GM20431 (cell line): ENCODE measurements at regions not wholly inside any gene's neighbourhood (a gene's known extent, or its start where the extent isn't known, plus 50 kb on each side); places are given as distances from the start of the nearest gene placed in this dataset.
"Not testable (repeated sequence)": the region's sequence is repeated elsewhere in the genome, so short reads cannot be mapped to it uniquely, and the experiment has no call there.

Source experiments
- in situ Hi-C: fragments of 300-500 bp; cut with MseI, MboI; formaldehyde crosslinking; loops from one replicate; pipeline ENCODE4 v1.15.0; 2020; ENCODE audit warnings: low sequenced_read_pairs; ENCODE audit not compliant: unreplicated experiment

DNA sequence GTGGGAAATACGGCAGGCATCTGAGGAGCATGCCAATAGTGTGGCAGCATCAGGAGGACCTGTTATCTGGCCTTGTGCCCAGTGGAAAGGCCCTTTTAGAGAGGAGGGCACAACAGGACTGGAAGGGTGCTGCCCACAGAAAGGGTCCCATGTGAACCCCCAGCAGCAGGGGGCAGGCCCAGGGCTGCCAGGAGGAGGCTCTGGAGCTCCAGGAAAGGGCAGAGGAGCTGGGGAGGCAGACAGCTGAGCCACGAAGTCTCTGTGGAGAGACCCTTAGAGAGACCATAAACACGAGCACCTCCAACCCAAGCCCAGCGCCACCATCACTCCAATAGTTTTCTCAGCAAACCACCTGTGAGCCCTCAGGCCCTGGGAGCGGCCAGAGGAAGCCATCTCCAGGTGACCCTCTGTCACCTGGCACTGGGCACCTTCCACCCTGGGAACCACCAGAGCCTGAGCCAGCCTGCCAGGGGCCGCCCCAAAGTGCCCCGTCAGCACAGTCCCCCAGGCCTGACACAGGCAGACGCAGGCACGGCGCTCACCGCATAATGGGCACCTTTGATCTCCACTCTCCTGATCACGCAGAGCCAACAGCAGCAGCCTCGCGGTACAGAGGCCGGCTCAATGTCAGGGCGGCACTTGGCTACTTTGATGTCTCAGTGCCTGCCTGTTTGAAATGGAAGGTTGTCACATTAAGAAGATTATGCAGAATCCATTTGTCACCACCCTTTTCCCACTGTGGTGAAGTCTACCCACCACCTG, 162.5 kb upstream of the RAB6C start:
- in situ Hi-C loops = no loop called here

GRCh38 chr2:129819855-129820254, 159.6 kb upstream of the RAB6C start:
- in situ Hi-C loops = no loop called here

DNA sequence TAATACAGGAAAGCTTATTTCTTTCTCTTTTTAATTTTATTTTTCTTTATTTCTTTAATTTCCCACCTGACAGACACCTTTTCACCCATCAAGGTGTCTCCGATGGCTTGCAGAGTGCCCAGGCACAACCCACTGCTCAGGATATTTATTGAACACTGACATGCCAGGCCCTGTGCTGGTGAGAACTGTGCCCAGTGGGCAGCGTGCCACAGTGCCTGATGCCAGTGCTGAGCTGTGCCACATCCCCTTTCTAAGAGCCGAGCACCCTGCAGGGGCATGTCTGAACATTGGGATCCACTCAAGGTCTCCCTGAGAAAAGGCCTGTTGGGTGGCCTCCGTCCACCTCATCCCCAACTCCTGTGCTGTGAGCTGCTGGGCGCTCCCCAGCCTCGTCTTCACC, 158.6 kb upstream of the RAB6C start:
- in situ Hi-C loops = no loop called here

DNA sequence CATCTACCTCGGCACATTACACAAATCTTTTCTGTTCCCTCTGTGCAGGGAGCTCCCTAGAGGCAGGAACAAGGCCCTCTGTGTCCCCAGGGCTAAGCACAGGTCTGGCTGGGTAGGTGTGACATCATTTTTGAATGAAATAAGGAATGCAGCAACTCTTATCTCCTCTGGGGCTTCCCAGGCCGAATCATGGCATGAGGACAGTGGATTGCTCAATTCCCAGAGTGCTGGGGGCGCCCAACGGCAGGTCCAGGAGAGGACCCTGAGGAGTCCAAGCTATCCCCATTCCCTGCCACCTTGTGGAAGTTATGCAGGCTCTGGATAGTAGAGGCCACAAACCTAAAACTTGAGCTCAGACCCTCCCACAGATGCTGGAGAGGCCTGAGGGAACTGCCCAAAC, 158.0 kb upstream of the RAB6C start:
- in situ Hi-C loops = no loop called here

- in situ Hi-C loops = no loop called here
Observed at GRCh38 chr2:129823044-129823443, 156.4 kb upstream of the RAB6C start.

- in situ Hi-C loops = no loop called here
Observed at GRCh38 chr2:129827311-129828090, 152.0 kb upstream of the RAB6C start.

DNA sequence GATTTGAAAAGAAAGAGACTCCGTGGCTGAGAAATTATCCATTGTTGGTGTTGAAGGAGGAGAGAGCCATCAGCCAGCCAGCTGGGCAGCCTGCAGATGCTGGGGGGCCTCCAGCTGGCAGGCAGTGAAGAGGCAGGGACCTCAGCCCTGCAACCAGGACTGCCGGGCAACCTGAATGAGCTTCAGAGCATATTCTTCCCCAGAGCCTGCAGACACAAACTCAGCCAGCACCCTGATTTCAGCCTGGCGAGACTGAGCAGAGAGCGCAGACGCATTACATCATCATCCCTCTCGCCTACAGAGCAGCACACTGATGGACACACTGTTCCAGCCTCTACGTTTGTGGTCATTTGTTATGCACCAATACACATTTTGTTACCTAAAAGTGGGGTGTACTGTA, 150.7 kb upstream of the RAB6C start:
- in situ Hi-C loops = no loop called here

DNA sequence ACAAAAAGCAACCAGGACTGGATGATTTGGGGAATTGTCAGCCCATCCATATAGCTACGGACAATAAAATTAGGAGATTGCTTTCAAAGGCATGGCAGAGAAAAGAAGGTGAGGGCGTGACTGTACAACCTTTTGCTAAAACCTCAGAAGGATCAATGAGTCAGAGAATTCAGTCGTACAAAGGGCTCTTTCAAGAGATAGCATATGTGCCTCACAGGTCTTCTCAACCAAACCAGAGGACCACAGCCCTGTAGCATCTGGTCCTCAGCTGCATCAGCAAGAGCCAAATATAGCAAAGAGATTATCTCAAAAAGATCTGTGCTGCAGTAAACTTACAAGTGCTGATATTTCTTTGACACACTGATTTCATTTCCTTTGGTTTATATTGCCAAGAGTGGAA, 149.9 kb upstream of the RAB6C start:
- in situ Hi-C loops = no loop called here

- in situ Hi-C loops = no loop called here
Observed at GRCh38 chr2:129831018-129831417, 148.4 kb upstream of the RAB6C start.

DNA sequence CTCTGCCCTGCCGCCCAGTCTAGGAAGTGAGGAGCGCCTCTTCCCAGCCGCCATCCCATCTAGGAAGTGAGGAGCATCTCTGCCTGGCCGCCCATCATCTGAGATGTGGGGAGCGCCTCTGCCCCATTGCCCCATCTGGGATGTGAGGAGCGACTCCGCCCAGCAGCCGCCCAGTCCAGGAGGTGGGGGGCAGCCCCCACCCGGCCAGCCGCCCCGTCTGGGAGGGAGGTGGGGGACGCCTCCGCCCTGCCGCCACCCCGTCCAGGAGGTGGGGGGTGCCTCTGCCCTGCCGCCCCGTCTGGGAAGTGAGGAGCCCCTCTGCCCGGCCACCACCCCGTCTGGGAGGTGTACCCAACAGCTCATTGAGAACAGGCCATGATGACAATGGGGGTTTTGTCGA, 146.0 kb upstream of the RAB6C start:
- in situ Hi-C loops = not testable (repeated sequence)

GRCh38 chr2:129847043-129847442, 132.4 kb upstream of the RAB6C start:
- in situ Hi-C loops = no loop called here

- in situ Hi-C loops = no loop called here
Observed at GRCh38 chr2:129849559-129850160, 129.8 kb upstream of the RAB6C start.

- in situ Hi-C loops = no loop called here
Observed at GRCh38 chr2:129857200-129857599, 122.3 kb upstream of the RAB6C start.

DNA sequence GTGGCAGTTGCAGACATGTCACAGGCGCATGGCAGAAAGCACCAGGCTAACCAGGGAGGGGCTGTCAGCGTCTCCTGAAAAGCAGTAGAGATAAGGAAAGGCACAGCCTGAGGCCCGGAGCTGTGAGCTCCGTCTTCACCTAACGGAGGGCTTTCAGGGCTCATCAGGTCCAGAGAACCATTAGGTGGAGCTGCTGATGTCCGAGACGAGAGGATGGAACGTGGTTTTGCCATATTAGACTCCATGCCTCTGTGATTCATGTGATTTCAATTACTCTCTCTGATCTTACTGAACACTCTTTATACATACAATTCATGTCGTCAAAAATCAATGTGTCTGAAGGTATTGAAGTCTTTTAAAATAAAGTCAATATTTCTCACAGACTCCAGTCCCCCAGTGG, 120.3 kb upstream of the RAB6C start:
- in situ Hi-C loops = no loop called here

DNA sequence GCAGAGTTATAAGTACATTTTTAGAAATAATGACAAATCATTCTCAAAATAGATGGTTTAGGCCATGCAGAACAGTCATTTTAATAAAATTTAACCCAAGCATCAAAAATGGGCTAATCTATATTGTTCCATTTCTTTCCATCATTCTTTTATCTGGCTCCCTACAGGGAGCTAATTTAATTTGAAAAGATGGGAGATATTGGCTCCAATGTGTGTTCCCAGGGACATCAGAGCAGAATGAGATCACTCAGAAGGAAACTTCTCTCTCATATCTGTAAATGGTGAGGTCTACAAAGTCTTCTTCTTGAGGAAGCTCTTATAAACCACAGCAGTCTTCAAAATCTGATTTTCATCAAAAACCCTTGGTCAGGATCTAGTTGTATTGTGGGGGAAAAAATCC, 119.4 kb upstream of the RAB6C start:
- in situ Hi-C loops = no loop called here

DNA sequence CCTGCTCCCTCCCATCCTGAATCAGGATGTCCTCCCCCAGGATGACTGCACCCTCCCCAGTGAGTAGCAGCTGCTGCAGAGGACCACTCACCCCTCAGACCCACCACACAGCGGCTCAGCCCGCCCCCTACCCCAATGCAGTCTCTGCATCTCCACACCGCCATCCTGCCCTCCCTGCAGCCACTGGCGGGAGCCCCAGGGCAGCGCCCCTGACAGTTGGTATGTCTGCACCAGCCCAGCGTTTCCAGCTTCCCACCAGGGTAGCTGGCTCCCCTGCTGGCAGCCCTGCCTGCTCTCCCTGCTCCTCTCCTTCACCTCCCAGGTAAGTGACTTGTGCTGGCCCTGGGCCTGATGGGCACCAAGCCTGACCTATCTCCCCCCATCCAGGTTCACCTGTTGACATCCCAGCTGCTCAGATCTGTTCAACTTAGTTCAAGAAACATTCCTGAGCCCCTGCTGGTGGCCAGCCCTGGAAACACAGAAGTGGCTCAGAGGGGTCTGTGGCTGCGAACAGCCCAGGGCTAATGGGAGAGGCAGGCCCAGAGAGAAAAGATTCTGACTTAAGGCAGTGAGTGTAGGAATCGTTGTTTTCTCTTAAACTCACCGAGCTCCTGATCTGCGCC, 117.7 kb upstream of the RAB6C start:
- in situ Hi-C loops = no loop called here

GRCh38 chr2:129862668-129863067, 116.8 kb upstream of the RAB6C start:
- in situ Hi-C loops = no loop called here

DNA sequence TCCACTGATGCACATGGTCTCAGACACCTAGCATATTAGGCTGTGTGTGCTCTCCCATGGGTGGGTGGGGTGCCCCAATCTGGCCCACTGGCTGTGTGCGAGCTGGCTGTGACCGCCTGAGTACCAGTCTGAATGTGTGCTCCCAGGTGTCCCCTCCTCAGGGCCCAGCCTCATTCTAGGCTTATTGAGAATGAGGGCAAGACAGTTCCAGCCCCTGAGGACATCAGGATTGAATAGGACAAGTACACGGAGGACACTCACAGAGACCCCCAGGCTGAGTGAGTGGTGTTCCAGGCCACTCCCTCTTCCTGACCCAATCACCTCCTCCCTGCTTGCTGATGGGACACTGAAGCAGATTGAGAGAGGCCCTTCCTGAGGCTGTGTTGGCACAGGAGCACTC, 116.1 kb upstream of the RAB6C start:
- in situ Hi-C loops = no loop called here

- in situ Hi-C loops = no loop called here
Observed at GRCh38 chr2:129864719-129865118, 114.7 kb upstream of the RAB6C start.

DNA sequence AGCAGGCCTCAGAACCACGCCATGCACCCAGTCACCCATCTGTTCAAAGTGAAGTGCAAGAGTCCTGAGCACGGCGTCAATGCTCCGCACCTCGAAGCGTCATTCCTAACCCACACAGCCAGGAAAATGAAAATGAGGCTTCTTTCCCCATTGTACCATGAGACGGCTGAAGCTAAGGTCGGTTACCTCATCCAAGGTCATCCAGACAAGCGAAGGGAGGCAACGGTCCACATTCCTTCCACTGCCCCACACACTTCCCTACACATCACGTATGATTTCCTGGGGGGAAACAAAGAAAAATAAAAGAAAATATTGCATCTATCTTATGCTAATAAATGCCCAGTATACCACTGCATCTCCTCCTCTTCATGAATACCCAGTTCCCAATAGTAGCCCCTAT, 113.5 kb upstream of the RAB6C start:
- in situ Hi-C loops = no loop called here

- in situ Hi-C loops = no loop called here
Observed at GRCh38 chr2:129866391-129866790, 113.1 kb upstream of the RAB6C start.
